Memory B cell (primary cell): ENCODE measurements at regions not wholly inside any gene's neighbourhood (a gene's known extent, or its start where the extent isn't known, plus 50 kb on each side); places are given as distances from the start of the nearest gene placed in this dataset.

Source experiments
- ATAC-seq: fragments of 150-1000 bp; cut with Tn5 transposase; 2 replicates; pipeline ENCODE4 v1.10.0; 2021; ENCODE audit warnings: low read depth, mild to moderate bottlenecking, moderate library complexity
- DNase-seq, 2 donors: peaks; one replicate each; pipeline ENCODE4 v3.0.0; 2022; ENCODE audit warnings: low spot score in 2 of 2
- H3K27ac Mint-ChIP-seq: one replicate; pipeline ENCODE4 v1.8.0; 2022; ENCODE audit warnings: mild to moderate bottlenecking, moderate library complexity, mixed read lengths
- H3K27me3 Mint-ChIP-seq: one replicate; pipeline ENCODE4 v1.8.0; 2022; ENCODE audit warnings: mixed read lengths
- H3K36me3 Mint-ChIP-seq: one replicate; pipeline ENCODE4 v1.8.0; 2022; ENCODE audit warnings: mild to moderate bottlenecking, mixed read lengths
- H3K4me1 Mint-ChIP-seq: one replicate; pipeline ENCODE4 v1.8.0; 2022; ENCODE audit warnings: mixed read lengths
- H3K4me3 Mint-ChIP-seq: one replicate; pipeline ENCODE4 v1.8.0; 2022; ENCODE audit warnings: mild to moderate bottlenecking, moderate library complexity, mixed read lengths
- H3K9me3 Mint-ChIP-seq: one replicate; pipeline ENCODE4 v1.8.0; 2022; ENCODE audit warnings: mixed read lengths

DNA sequence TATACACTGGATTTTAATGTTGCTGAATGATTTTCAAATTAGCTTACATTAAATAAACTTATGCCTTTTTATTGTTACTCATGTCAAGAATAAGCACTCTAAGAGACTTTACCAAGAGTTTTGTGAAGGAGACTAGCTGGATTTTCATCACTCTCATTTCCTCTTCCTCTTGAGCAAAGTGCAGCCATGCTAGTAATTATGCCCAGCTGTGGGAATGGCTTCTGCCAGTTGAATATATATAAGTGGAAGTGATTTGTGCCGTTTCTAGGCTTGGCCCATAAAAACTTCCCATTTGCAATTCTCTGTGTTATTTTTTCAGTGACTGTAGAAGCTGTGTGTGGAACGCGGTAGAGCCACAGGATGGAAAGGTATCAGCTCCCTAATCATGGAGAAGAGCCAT lies 255.8 kb downstream of the HDGFL1 start:
- H3K27ac Mint-ChIP-seq = no peak overlapping the region
- peaks cover 1% of the 10 kb centered on the region for H3K9me3 Mint-ChIP-seq
- no peaks in the 10 kb centered on the region for H3K4me1 Mint-ChIP-seq
- no peak overlapping the region for H3K4me3 Mint-ChIP-seq
- no peak for DNase-seq
- H3K36me3 Mint-ChIP-seq = no peaks in the 10 kb centered on the region
- H3K27me3 Mint-ChIP-seq = no peaks in the 10 kb centered on the region
- ATAC-seq = no peak

GRCh38 chr6:22826961-22827360 lies 257.6 kb downstream of the HDGFL1 start:
- no peak overlapping the region for H3K27ac Mint-ChIP-seq
- no peaks in the 10 kb centered on the region for H3K36me3 Mint-ChIP-seq
- H3K9me3 Mint-ChIP-seq = peaks cover 2% of the 10 kb centered on the region
- no peaks in the 10 kb centered on the region for H3K27me3 Mint-ChIP-seq
- no peak for ATAC-seq
- H3K4me1 Mint-ChIP-seq = no peaks in the 10 kb centered on the region
- DNase-seq = no peak
- no peak overlapping the region for H3K4me3 Mint-ChIP-seq

DNA sequence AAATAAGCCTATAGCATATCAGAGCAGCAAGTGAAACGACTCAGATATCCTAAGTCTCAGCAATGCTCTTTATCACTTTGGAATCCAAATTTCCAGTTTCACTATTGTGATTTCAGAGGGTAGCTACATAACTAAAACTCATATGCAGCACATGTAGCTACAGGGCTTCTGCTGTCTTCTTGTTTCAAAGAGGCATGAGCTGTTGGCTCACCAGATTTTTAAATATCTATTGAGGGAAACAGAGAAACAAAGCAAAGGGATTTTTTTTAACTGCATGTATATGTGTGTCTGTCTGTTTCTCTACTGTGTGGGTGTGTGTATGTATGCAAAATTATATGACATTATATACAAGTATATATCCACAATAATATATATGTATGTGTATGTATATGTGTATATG lies 258.4 kb downstream of the HDGFL1 start:
- H3K4me3 Mint-ChIP-seq = no peak overlapping the region
- no peak for ATAC-seq
- H3K4me1 Mint-ChIP-seq = no peaks in the 10 kb centered on the region
- no peak overlapping the region for H3K27ac Mint-ChIP-seq
- H3K9me3 Mint-ChIP-seq = peaks cover 2% of the 10 kb centered on the region
- H3K27me3 Mint-ChIP-seq = no peaks in the 10 kb centered on the region
- H3K36me3 Mint-ChIP-seq = no peaks in the 10 kb centered on the region
- no peak for DNase-seq

DNA sequence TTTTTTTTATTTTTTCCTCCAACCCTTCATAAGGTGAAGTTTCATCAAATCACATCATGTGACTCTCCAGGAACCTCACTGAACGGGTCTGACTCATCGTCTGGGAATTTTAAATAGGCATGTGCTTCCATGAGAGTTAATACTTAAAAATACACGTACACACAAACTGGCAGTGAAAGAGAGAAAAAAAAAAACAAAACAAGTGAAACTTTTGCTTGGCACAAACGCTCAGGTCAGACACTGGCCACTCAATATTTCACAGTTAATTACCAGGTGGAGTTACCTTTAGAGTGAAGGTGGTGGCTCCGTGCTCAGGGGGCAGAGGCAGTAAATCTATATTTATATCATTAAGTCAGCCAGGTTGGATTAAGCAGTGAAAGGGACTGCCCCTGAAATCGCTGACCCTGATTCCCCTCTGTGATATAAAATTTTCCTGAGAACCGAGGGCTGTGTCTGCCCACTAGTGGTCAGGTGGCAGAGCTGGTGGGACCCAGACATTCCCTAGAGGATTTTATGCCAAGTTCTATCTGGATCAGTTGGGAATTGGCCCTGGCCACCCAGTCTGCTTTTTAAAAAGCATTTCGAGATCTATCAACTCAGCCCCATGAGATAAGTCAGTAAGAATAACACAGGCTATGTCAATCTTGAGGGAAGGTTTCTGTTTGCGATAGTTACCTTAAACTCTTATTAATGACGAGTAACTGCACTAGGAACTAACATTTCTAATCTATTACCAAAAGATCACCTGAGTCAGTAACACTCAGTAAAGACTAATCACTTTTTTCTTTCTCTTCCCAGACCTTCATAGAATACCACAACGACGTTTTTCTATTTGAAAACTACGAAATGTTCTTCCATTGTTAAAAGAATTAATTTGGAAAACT lies 259.1 kb downstream of the HDGFL1 start:
- no peaks in the 10 kb centered on the region for H3K4me1 Mint-ChIP-seq
- H3K27ac Mint-ChIP-seq = no peak overlapping the region
- no peaks in the 10 kb centered on the region for H3K36me3 Mint-ChIP-seq
- no peak for ATAC-seq
- H3K27me3 Mint-ChIP-seq = no peaks in the 10 kb centered on the region
- no peak for DNase-seq
- H3K4me3 Mint-ChIP-seq = no peak overlapping the region
- H3K9me3 Mint-ChIP-seq = peaks cover 4% of the 10 kb centered on the region

GRCh38 chr6:22829070-22829469 lies 259.7 kb downstream of the HDGFL1 start:
- no peak overlapping the region for H3K27ac Mint-ChIP-seq
- ATAC-seq = no peak
- peaks cover 2% of the 10 kb centered on the region for H3K36me3 Mint-ChIP-seq
- no peaks in the 10 kb centered on the region for H3K27me3 Mint-ChIP-seq
- H3K9me3 Mint-ChIP-seq = peaks cover 6% of the 10 kb centered on the region
- DNase-seq = no peak
- H3K4me3 Mint-ChIP-seq = no peak overlapping the region
- no peaks in the 10 kb centered on the region for H3K4me1 Mint-ChIP-seq

DNA sequence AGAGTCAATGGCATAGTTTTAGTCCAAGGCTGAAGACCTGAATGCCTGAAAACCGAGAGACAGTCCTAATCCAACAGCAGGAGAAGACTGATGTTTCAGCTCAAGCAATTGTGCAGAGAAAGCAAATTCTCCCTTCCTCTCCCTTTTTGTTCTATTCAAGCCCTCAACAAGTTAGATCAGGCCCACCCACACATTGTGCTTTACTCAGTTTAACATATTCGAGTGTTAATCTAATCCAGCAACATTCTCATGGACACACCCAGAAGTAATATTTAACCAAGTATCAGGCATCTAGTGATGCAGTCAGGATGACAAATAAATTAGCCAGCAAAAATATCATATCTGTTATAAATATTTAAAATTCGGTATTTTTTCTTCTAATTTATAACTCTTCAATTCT lies 261.1 kb downstream of the HDGFL1 start:
- H3K4me1 Mint-ChIP-seq = no peaks in the 10 kb centered on the region
- H3K9me3 Mint-ChIP-seq = peaks cover 6% of the 10 kb centered on the region
- no peak overlapping the region for H3K27ac Mint-ChIP-seq
- no peak for DNase-seq
- no peaks in the 10 kb centered on the region for H3K27me3 Mint-ChIP-seq
- H3K36me3 Mint-ChIP-seq = peaks cover 2% of the 10 kb centered on the region
- ATAC-seq = no peak
- H3K4me3 Mint-ChIP-seq = no peak overlapping the region

DNA sequence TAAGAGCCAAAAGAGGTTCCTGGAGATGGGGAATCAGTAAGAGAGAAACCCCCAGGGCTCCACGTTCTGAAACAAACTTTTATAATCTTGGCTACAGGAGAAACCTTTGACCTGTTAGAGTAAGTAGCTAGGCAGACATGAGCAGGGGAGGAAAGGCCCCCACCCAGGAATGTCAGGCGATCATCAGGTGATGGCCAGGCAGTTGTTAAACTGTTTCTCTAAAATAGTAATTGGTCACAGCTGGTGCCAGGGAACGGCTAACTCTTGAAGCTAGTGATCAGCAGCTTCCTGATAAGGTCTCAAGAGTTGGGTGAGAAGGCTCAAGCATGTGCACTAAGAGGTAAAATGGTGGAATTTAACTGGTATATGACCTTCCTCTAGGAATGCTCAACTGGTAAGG lies 263.8 kb downstream of the HDGFL1 start:
- Mint-ChIP-seq H3K9me3 (peaks cover 6% of the 10 kb centered on the region), H3K4me1 (no peaks in the 10 kb centered on the region), H3K27me3 (no peaks in the 10 kb centered on the region), H3K27ac (no peak overlapping the region), H3K36me3 (peaks cover 2% of the 10 kb centered on the region), H3K4me3 (no peak overlapping the region)
- ATAC-seq = no peak
- DNase-seq = no peak

DNA sequence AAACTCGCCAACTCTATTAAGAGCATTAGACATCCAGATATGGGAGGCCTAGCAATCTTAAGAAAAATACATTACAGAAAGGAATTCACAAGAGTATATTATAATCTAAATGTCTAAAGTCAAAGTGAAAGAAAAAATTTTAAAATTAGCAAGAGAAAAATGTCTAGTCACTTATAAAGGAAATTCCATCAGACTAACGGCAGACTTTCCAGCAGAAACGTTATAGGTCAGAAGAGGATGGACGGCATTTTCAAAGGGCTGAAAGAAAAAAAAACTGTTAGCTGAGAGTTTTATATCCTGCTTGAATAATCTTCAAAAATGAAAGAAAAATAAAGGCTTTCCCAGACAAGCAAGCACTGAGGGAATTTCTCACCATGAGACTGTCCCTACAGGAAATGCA lies 269.0 kb downstream of the HDGFL1 start:
- Mint-ChIP-seq H3K27me3 (no peaks in the 10 kb centered on the region), H3K4me1 (no peaks in the 10 kb centered on the region)

GRCh38 chr6:22845467-22845866 lies 276.1 kb downstream of the HDGFL1 start:
- Mint-ChIP-seq H3K4me3 (no peak overlapping the region), H3K36me3 (no peaks in the 10 kb centered on the region), H3K27me3 (no peaks in the 10 kb centered on the region), H3K9me3 (peaks cover 12% of the 10 kb centered on the region), H3K27ac (no peak overlapping the region), H3K4me1 (no peaks in the 10 kb centered on the region)
- ATAC-seq (no peak), DNase-seq (no peak)

More for the DNA sequence above, 269.0 kb downstream of the HDGFL1 start:
- Mint-ChIP-seq H3K9me3 (peaks cover 15% of the 10 kb centered on the region), H3K27ac (no peak overlapping the region), H3K36me3 (peaks cover 2% of the 10 kb centered on the region), H3K4me3 (no peak overlapping the region)
- ATAC-seq = no peak
- no peak for DNase-seq

- no peak for DNase-seq
- no peak overlapping the region for H3K4me3 Mint-ChIP-seq
- ATAC-seq = no peak
- H3K27me3 Mint-ChIP-seq = no peaks in the 10 kb centered on the region
- H3K36me3 Mint-ChIP-seq = no peaks in the 10 kb centered on the region
- no peak overlapping the region for H3K27ac Mint-ChIP-seq
- H3K4me1 Mint-ChIP-seq = no peaks in the 10 kb centered on the region
- H3K9me3 Mint-ChIP-seq = peaks cover 6% of the 10 kb centered on the region
These were observed 278.8 kb downstream of the HDGFL1 start for GRCh38 chr6:22848121-22848520.

- H3K9me3 Mint-ChIP-seq = peaks cover 2% of the 10 kb centered on the region
- DNase-seq (no peak), ATAC-seq (no peak)
- no peak overlapping the region for H3K27ac Mint-ChIP-seq
- H3K4me3 Mint-ChIP-seq = no peak overlapping the region
- H3K4me1 Mint-ChIP-seq = no peaks in the 10 kb centered on the region
- no peaks in the 10 kb centered on the region for H3K27me3 Mint-ChIP-seq
- H3K36me3 Mint-ChIP-seq = no peaks in the 10 kb centered on the region
These were observed 280.6 kb downstream of the HDGFL1 start for GRCh38 chr6:22849921-22850320.

DNA sequence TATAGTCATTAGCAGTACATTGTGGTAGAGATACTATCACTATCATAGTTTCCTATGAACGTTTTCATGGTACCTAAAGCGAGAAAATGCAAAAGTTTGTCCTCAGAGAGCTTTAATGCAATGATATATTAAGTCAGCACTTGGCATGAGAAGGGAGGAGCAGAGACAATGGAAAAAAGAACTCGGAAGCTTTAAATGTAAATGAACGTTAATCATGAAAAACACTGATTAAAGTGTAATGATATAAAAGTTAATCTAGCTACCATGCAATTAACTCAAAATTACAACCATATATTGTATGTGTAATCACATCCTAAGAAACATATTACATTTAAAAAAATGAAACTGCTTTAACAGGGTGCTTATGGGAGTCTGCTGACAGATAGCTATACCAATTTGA lies 282.7 kb downstream of the HDGFL1 start:
- H3K4me3 Mint-ChIP-seq = no peak overlapping the region

DNA sequence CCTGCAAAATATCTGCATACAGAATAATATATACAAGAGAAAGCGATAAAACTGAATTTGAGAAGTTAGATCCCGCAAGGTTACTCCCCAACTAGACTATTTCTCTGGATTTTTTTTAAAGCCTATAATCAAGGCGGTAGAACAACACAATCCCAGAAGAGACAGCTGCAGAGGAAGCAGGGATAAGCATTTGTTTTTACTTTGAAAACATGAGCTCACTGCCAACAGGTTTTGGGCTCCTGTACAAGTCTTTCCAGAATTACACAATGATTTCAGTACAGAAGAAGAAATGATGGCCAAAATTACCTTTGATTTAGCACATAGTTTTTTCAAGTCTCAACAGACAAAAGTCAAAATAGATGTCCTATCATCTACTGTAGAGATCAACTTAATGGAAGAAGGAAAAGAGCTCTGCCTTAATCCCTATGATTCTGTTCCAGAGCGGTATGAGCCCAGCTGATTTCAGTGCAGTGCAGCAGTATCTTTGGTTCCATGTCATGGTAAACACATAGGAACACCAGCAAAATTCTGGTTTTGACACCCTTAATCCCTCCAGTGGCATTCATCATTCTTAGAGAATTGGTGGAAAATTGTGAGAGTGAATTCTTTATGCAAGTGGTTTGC lies 304.3 kb downstream of the HDGFL1 start:
- no peak for ATAC-seq
- no peak for DNase-seq
- Mint-ChIP-seq H3K4me1 (no peaks in the 10 kb centered on the region), H3K4me3 (no peak overlapping the region), H3K36me3 (no peaks in the 10 kb centered on the region), H3K9me3 (peaks cover 13% of the 10 kb centered on the region), H3K27me3 (no peaks in the 10 kb centered on the region), H3K27ac (no peak overlapping the region)

More for the DNA sequence above, 282.7 kb downstream of the HDGFL1 start:
- H3K27me3 Mint-ChIP-seq = no peaks in the 10 kb centered on the region
- no peak overlapping the region for H3K27ac Mint-ChIP-seq
- ATAC-seq (no peak), DNase-seq (no peak)
- peaks cover 3% of the 10 kb centered on the region for H3K9me3 Mint-ChIP-seq
- H3K36me3 Mint-ChIP-seq = no peaks in the 10 kb centered on the region
- H3K4me1 Mint-ChIP-seq = no peaks in the 10 kb centered on the region

GRCh38 chr6:22875845-22876244 lies 306.5 kb downstream of the HDGFL1 start:
- Mint-ChIP-seq H3K9me3 (peaks cover 9% of the 10 kb centered on the region), H3K4me1 (no peaks in the 10 kb centered on the region), H3K27ac (no peak overlapping the region), H3K36me3 (no peaks in the 10 kb centered on the region), H3K27me3 (no peaks in the 10 kb centered on the region), H3K4me3 (no peak overlapping the region)
- DNase-seq = no peak
- no peak for ATAC-seq

DNA sequence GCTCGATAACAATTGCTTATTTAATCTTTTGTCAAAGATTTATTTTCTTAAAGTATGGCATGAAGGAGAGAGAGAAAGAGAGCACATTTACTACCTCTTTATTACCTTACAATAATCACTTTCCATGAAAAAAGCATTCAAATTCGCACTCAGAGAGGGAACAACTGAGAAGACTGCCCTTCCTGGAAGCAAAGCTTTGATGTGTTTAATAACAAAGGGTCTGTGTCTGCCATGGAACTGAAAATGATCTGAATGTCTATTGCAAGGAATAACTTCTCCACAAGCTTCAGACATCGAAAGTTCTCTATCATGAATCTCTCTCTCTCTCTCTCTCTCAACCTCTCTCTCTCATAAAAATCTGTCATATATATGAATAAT lies 308.9 kb downstream of the HDGFL1 start:
- Mint-ChIP-seq H3K4me1 (no peaks in the 10 kb centered on the region), H3K36me3 (no peaks in the 10 kb centered on the region), H3K9me3 (peaks cover 7% of the 10 kb centered on the region), H3K27ac (no peak overlapping the region), H3K27me3 (no peaks in the 10 kb centered on the region), H3K4me3 (no peak overlapping the region)
- ATAC-seq (no peak), DNase-seq (no peak)
